Stimulated activated CD8-positive, alpha-beta memory T cell treated with anti-CD3 and anti-CD28 coated beads, Interleukin-15, amount 100 ng/mL, for 4 hours (primary cell): ENCODE measurements at regions not wholly inside any gene's neighbourhood (a gene's known extent, or its start where the extent isn't known, plus 50 kb on each side); places are given as distances from the start of the nearest gene placed in this dataset.
"Not testable (repeated sequence)": the region's sequence is repeated elsewhere in the genome, so short reads cannot be mapped to it uniquely, and the experiment has no call there.

Experiments
- DNase-seq, 2 donors: peaks; one replicate each; pipeline ENCODE4 v3.0.0-alpha.2; 2020; ENCODE audit warnings: low read depth in 2 of 2

DNA sequence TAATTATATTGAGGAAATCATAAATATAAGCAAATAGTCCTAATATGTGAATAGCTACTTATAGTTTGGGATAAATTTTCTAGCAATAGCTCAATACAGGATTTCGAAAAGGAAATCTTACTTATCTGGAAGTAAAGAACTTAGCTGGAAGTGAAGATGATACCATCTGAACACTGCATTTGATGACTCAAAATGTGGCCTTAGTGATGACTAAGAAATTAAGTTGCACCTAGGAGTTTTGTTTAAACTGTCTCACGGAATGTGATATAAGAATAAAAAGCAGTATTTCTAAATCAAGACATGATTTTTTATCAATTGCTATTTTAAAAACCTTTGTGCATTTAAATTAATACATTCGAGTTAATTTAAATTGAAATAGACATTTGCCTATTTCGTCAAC, 91.2 kb downstream of the EOMES start:
- no peak for DNase-seq

DNA sequence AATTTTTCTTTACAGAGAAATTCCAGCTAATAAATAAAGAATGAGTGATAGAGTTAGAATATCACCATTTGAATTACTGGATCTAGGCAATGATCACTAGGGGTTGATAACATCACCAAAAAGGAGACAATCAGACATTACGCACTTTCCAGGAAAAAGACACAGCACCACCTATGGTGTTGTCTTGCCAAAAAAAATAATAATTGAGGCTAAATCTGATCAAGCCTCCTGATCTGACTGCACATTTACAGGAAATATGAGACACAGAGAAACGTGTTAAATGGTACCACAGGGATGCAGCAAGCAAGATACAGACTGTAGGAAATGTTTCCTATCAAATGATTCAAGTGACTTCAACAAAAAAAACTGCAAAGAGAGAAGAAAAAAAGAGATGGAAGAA, 92.8 kb downstream of the EOMES start:
- DNase-seq: no peak

DNA sequence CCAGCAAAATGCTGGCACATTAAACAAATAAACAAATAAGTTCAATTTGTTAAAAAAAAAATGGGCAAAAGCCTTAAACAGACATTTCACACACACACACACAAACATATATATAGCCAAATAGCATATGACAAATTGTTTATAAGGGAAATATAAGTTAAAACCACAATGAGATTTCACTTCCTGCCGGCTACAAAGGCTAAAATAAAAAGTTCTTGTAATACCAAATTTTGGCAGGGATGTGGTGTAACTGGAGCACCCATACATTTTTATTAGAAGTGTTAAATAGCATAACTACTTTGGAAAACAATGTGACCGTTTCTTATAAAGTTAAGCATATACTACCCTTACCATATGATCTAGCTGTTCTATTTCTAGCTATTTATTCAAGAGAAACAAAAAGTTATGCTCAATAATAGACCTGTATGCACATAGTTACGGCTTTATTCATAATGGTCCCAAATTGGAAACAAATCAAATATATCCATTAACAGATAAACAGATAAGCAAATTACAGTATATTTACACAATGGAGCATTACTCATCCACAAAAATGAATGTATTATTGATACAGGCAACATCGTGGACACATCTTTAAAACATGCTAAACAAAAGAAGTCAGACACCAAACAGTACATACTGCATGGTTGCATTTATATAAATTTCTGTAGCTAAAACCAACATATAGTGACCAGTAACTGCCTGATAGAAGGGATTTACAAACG, 93.9 kb downstream of the EOMES start:
- DNase-seq: no peak

DNA sequence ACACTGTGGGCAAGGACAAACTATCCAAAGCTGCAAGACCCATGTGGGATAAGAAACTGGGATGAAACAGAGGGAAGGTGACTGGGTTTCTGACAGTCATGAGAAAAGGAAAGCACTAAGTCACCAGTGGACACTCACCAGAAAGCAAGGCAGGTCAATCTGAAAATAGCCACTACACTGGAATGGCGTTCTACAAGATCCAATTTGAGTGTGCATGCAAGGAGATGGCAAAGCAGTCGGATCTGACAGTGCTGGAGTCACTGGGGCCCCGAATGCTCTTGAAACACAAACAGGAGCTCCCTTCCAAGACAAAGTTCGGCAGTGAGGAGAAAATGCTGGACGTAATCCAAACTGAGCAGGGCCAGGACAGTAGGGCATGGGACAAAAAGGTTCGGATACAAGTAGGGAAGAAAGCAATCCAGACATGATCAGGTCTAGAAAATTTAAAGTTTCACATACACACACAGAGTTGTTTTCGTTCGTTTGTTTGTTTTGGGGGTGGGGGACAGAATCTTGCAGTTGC, 95.5 kb downstream of the EOMES start:
- no peak for DNase-seq

DNA sequence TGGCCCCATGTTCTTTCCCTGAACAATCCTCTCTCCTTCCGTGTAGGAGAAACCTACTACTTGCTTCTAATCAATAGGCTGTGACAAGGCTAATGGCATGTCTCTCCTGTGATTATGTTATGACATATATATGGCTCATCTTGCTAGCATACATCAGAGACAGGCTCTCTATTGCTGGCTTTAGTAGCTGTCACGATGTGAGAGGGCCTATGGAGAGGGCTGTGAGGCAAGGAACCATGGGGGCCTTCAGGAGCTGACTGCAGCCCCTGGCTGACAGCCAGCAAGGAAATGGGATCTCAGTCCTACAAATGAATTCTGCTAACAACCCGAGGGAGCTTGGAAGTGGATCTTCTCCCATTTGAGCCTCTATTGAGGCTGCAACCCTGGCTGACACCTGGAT, 96.3 kb downstream of the EOMES start:
- no peak for DNase-seq

DNA sequence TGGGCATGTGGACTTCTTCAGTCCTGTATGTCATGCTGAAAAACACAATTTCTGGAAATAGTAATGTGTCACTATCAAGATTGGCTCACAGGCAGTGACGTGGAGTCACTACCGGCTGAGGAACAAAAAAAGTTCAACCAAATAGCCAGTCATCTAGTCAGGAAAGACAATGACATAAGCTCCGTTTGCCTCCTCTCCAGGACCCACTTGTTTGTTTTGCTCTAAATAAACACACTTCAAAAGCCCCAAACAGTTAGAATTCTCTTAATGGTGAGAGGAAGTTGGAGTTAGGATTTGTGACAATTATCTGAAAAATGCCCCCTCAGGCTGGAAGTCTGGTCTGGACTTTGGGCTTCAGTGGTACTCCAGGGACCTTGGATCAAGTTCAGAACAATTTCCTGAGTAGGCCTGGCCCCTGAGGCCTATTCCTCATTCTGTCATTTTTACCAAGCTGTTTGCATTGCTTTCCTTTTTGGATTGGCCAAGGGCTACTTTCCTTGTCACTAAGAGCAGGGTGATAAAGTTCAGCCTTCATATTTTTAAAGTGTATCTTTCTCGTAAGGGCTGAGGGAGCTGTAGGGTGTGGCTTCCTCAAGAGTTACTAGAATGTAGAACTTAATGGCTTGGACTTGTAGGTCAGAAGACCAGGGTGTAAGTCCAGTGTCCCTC, 98.9 kb downstream of the EOMES start:
- no peak for DNase-seq

DNA sequence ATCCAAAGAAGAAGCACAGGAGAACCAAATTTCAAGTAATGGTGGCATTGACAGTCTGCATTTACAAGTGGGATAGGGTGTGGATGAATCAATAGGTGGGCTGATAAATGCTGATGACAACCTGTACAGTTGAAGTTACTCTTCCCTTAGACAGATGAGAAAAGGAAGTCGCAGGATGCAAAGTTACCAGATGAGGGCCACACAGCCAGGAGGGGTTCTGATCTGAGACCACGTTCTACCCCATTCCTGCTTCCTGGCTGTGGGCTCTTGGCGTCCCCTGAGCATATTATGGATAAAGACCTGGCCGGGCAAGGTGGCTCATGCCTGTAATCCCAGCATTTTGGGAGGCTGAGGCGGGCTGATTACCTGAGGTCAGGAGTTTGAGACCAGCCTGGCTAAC, 104.6 kb downstream of the EOMES start:
- no peak for DNase-seq

DNA sequence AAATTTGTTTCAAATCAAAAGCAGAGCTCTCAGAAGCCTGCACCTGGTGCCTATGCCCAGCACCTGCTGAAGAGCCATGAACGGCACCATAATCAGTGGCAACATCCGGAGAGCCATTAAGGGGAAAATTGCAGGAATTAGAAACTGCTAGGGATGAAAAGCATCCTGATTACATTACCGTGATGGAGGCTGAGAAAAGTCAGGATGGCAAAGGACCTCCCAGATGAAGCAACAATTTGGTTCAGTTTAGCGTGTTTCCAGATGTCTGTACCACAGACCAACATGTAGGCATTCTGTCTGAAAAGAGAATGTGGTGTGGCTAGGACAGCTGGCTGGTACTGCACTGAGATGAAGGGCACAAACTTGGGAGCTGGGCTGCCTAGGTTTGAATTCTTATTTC, 106.1 kb downstream of the EOMES start:
- no peak for DNase-seq

DNA sequence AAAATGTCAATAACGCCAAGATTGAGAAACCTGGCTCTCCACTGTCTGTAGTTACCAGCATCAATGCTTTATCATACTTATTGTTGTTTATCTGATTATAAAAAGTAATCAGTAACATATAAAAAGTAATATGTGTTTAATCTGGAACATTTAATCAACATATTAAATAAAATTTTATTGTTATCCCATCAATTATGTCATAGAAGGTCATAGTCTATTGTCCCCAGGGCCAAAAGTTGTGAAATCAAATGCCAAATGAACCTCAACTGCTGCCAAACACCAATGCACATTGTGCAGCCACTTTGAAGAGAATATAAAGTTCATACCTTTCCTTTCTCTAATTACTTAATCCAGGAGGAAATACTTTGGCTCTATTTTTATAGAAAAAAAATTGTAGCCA, 106.6 kb downstream of the EOMES start:
- no peak for DNase-seq

DNA sequence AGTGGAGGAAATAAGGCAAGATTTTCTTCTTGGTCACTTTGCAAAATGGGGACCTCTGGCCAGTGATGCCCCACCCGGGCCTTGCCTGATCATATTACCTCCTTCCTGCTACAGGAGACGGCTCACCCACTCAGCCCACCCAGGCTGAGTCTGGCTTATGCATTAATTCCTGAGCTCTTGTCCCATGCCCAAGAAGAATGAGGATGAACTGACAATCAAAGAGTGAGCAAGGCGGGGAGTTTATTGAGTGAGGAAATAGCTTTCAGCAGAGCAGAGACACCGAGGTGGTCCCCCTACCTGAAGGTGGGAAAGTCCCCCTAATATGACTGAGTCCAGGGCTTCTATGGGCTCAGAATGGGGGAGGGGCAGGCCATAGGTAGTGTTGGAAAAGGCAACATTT, 107.5 kb downstream of the EOMES start:
- no peak for DNase-seq

DNA sequence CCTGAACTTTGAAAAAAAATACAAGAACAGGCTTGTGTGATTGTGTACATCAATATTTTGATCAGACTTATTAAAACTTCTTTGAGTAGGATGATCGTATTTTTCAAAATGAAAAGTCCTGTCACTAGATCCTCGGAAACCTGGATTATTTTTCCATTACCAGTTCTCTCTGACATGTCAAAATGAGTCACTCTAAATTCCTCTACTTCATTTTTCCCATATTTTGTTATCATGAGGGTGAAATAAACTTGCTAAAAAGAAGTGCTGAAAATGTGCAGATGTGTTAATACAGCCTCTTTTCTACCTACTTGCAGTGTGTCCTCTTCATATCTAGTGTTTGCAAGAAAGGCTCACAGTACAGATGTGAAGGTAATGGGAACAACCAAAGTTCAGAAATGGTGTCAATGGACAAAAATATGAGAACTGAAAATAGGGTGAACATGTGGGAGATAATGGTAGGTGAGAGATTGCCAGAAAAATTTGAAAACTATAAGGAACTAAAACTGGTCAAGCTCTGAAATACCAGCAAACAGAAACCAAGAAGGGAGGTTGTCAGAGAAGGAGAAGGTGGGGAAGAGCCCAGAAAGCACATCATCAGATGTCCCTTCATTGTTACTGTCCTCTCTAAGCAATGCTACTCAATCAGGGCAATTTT, 108.2 kb downstream of the EOMES start:
- DNase-seq: no peak

DNA sequence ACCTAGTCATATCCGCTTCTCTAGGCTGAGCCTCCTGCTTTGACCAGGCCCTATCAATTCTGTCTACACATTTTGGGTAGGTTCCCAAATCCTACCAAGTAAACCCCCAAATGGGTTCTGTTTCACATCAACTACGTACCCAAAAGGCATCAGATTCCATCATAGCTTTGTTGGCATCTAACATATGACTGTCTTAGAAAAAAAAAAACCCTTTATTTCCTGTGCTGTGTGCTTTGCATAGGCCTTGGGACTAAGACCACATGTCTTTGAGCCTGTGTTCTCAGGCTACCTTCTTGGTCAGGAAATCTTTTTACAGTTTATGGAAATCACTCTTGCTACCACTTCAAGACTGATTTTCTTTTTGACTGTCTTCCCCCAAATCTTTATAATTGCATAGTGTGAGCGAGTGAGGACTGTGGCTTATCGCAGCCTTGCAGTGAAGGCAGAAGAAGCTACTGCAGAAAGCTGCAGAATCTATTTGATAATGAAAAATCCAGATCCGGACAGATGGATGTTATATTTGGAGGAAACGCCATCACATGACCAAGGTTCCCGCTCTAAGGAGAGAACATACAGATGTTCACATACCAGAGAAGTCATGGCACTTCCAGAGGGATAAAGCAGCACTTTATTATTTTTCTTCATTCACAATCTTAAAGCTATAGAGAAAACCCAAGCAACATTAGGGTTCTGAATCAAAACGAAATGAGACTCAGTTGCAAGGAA, 111.2 kb downstream of the EOMES start:
- no peak for DNase-seq

DNA sequence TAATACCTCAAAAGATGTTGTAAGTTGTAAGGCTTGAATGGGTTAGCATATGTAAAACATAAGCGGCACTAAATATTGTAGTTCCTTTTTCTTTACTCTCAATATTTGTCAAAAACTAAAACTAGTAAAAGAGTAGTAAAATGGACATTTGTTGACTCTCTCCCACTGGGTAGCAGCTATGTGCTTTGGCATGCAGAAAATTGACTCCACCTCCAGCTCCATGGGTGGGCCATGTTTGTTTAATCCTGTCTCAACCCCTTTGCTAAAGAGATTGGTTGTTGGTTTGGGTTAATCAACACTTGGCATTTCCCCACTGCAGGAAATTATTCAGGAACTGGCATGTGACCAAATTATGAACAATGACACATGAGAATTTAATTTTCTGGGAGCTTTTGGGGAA, 114.8 kb downstream of the EOMES start:
- no peak for DNase-seq

DNA sequence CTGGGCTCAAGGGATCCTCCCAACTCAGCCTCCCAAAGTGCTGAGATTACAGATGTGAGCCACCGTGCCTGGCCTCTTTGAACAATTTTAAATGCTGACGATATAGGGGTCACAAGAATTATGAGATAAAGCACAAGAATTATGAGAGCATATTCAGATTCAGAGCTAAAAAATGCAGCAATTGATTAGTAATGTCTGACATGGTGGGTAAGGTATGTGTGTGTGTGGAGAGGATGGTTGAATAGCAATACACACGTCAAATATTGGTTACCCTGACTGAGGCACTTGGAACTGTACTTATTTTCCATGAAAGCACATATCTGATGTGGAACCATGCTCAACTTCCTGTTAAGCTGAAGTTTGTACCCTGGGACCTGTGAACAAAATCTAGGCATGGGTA, 115.6 kb downstream of the EOMES start:
- DNase-seq: no peak

DNA sequence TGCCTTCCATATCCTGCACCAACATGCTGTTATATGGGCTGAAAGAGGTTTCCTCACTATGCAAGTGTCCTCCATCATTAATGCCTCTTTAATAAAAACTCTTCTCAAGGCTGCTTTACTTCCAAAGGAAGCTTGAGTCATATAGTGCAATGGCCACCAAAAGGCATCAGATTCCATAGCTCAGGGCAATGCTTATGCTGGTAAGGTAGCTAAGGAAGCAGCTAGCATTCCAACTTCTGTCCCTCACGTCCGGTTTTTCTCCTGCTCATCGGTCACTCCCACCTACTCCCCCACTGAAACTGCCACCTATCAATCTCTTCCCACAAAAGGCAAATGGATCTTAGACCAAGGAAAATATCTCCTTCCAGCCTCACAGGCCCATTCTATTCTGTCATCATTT, 117.1 kb upstream of the SLC4A7 start:
- DNase-seq: not testable (repeated sequence)

DNA sequence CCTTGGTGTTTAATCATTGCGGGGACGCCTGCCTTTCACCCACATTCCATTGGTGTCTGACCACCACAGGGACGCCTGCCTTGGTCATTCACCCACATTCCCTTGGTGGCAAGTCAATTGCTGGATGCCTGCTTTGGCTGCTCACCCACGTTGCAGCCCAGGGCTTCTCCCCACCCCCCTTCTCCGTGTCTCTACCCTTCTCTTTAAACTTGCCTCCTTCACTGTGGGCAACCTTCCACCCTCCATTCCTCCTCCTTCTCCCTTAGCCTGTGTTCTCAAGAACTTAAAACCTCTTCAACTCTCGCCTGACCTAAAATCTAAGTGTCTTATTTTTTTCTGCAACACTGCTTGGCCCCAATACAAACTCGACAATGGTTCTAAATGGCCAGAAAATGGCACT, 115.6 kb upstream of the SLC4A7 start:
- DNase-seq: not testable (repeated sequence)

DNA sequence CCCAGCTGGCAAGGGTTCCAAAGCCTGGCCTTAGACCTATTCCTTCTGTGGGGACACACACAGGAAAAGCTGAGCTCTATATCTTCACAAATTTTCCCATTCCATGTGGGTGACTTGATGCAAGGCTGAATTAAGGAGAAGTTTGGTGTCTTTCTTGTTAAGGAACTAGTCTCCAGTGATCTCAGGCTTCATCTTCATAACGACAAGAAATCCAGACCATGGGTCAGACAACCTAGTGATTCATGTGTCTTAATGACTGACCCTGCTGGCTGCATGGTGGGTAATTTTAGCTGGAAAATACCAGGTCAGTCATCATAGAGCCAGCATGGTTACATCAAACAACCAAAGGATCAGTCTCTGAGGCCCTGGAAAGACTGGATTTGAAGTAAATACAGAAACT, 112.7 kb upstream of the SLC4A7 start:
- DNase-seq: no peak

DNA sequence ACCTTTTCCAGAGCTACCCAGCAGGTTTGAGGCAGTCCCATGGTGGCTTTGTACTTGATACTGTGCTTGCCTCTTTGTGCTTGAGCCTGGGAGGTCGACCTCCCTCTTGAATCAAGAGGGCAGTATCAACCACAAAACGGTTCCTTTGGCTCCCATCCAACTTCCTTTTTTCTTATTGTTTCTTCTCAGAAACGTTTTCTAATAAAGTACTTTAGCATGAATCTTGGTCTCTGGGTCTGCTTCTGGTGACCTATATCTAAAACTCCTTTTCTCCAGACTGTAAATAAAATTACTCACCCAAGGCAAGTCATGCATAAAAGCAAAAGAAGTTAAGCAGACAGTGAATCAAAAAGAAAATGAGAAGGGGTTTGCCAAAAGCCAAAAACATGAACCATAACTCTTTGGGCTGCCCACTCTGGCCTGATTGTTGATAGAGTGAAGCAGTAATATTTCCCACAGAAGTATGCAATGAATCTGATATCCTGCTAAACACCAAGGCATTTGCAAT, 112.2 kb upstream of the SLC4A7 start:
- no peak for DNase-seq

DNA sequence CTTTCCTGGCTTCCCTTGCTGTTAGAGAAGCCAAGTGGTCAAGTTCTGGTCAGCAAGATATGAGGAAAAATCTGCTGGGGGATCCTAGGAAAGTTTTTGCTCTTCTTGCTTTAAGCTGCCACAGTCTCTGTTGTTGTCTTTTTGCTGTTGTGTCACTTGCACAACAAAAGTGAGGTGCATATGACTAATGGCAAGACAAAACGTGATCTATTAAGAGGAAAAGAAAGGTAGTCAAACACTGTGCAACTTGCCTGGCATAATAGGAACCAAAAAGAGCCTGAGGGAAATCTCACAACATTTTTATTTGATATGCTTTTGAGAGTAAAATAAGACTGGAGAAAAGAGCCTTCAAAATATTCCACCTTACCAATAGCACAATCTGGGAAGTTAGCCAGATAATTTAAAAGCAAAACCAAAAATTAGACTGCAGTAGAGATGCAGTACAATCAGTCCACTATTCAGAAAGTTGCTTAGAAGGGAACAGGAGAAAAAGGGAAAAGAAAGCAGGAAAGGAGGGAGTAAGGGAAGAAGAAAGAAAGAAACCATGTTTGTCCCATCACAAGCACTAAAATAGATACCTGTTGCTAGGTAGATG, 110.0 kb upstream of the SLC4A7 start:
- DNase-seq: no peak

DNA sequence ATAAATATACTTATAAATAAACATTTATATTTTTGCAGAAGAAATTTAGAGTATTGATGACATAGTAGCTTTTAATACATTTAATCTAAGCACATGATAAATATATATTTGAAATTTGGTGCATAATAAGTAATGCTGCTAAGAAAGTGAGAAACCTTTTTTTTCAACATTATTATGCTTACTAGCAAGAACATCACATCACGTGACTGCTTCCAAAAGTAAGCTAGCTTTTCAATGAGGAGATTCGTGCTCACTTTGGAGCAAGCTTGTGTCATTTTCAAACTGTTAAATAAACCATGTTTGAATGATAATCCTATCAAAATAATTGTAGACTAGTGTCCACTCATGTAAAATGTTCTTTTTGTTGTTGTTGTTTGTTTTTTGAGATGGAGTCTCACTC, 109.0 kb upstream of the SLC4A7 start:
- no peak for DNase-seq

DNA sequence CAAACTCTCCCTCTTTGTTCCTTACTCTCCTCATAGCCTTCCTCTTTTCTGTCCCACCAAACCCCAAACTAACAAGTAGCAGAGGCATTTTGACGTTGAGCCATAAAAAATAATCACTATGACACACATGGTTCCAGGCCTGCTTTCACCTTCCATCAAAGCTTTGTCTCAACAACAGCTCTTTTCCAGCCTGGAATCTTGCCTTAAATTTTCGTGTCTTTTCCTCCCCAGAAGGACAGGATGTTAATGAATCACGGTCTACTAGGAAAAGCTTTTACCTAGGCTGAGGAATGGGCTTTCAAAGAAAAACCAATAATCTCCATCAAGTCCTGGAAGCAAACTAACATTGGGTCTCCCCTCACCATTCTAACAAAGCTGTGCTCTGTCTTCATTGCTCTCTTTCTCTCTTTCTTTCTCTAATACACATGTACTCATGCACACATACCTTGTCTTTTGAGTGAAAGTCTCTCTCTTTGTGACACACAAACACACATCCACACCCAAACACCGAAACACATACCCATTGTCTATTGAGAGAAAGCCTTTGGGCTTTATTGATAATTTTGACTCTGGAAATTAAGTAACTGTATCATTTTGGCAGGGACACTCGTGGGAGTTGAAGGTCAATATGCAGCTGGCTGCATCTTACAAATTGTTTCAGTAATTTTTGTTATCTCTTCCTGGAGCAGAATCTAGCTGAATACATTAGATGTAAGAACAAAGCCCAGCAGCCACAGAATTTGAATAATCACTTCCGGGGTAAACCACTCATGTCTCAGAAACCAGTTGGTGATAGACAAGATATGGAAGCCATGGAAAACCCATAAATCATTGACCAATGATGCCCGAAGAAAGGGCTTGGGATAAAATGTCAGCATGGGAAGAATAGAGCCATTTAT, 107.4 kb upstream of the SLC4A7 start:
- no peak for DNase-seq
